Glomerular endothelial cell (primary cell): ENCODE measurements at regions not wholly inside any gene's neighbourhood (a gene's known extent, or its start where the extent isn't known, plus 50 kb on each side); places are given as distances from the start of the nearest gene placed in this dataset.
"Not testable (repeated sequence)": the region's sequence is repeated elsewhere in the genome, so short reads cannot be mapped to it uniquely, and the experiment has no call there.

Experiments
- DNase-seq: peaks from one replicate; pipeline ENCODE4 v3.0.0-alpha.2; 2011; ENCODE audit warnings: low read depth, low spot score; ENCODE audit errors: extremely low read depth

DNA sequence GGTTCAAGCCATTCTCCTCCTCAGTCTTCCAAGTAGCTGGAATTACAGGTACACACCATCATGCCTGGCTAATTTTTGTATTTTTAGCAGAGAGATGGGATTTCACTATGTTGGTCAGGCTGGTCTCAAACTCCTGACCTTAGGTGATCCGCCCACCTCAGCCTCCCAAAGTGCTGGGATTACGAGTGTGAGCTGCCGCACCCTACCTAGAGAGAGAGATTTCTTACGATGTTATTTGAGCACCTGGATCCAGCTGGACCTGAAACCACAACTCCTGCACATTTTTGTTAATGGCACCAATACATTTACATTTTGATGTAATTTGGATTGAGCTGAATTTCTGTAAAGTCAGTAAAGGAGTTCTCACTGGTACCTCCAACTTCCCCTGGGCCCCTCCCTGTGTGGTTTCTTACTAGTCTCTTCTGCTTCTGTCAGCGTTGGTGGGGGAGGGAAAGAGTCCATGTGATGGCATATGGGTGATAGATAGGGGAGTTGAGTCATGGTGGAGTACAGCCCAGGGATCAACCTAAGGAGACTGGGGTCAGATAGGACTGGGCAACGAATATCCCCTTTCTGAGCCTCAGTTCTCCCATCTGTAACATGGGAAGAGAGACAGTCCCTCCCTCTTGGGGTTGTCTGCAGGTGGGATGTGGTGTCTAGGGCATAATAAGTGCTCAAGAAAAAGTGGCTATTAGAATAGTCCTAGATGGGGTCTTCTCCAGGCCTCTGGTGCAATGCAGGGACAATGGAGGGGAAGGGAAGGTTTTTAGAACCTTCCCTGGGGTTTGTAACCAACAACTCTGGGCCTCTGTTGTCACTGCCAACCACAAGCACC is 83.3 kb upstream of the MED13L start:
- DNase-seq: no peak

DNA sequence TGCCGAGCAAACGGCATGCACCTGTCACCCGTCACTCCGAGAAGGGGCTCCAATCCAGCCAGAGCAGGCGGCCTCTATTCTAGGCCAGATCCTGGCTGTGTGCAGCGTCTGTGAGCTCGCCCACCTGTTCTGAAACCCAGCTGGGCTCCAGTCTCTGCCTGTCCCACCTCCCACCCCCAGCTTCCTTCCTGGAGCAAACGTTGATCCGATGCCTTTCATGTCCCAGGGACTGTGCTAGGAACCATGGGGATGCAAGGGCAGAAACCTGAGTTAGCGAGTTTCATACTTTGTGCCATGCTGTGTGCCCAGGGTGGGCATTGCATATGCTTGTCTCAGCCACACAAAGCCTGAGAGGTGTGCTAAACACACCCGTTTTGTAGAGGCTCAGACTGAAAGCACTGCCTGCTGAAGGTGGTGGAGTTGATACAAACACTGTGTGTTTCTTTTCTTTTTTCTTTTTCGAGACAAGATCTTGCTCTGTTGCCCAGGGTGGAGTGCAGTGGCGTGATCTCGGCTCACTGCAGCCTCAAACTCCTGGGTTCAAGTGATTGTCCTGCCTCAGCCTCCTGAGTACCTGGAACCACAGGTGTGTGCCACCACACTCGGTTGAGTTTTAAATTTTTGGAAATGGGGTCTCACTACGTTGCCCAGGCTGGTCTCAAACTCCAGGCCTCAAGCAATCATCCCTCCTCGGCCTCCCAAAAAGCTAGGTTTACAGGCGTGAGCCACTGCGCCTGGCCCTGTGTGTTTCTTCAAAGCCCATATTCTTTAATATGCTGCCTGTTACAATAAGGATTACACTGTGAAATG is 84.1 kb upstream of the MED13L start:
- DNase-seq: no peak

GRCh38 chr12:116365114-116365513 is 87.6 kb upstream of the MED13L start:
- DNase-seq: no peak

DNA sequence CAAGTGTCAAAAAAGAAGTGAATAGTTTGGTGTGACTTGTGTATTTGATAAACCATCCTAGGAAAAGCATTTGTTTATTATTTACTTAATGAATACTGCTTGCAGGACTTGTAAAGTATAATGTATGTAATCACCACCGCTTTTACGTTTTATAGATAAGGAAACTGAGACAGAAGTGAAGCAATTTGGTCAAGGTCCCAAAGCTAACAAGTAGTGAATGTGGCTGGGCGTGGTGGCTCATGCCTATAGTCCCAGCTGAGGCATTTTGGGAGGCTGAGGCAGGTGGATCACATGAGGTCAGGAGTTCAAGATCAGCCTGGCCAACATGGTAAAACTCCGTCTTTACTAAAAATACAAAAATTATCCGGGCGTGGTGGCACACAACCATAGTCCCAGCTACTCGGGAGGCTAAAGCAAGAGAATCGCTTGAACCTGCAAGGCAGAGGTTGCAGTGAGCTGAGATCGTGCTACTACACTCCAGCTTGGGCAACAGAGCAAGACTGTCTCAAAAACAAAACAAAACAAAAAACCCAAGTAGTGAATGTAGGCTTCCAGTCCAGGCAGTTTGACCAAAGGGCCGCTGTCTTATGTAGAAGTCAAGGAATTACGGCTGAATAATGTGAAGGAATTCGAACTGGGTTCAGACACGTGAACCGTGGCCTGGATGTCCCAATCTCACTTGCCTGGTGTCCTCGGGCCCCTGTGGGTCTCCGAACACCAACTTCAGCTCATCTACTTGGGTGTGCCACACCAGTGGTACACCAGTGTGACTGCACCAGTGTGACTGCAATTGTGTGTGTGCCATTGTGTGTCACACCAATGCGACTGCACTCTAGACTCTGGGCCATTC is 88.3 kb upstream of the MED13L start:
- no peak for DNase-seq

DNA sequence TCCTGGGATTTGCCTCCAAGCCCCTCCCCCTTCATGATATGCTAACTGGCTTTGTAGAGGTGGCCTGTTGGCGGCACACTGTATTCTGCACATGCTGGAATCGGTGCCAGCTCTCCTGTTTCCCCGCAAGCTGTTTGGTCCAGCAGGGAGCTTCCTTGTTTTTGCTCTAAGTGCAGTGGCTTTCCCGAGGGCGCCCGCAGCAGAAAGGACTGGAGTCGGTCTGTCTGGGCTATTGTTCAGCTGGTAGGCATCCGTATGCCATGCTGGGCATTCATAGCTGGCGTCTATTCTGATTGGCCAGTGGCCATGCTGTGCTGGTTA is 88.9 kb upstream of the MED13L start:
- no peak for DNase-seq

GRCh38 chr12:116366824-116367223 is 89.3 kb upstream of the MED13L start:
- no peak for DNase-seq

- no peak for DNase-seq
Observed at GRCh38 chr12:116368196-116369194, 91.0 kb upstream of the MED13L start.

DNA sequence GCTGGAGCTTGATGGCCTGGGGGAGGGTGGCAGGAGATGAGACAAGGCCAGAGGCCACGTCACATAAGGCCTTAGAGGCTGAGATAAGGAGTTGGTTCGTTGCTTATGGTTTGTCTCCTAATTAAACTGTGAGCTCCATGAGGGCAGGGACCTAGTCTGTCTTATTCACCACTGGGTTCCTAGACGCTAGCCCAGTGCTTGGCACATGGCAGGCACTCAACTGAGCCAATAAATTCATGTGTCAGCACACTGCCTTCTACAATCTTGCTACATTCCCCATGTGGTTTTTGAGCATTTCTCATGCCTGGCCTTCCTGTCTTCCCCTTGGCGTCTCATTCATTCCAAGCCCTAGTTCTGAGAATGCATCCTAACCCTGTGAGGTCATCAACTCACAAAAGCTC is 92.5 kb upstream of the MED13L start:
- no peak for DNase-seq

DNA sequence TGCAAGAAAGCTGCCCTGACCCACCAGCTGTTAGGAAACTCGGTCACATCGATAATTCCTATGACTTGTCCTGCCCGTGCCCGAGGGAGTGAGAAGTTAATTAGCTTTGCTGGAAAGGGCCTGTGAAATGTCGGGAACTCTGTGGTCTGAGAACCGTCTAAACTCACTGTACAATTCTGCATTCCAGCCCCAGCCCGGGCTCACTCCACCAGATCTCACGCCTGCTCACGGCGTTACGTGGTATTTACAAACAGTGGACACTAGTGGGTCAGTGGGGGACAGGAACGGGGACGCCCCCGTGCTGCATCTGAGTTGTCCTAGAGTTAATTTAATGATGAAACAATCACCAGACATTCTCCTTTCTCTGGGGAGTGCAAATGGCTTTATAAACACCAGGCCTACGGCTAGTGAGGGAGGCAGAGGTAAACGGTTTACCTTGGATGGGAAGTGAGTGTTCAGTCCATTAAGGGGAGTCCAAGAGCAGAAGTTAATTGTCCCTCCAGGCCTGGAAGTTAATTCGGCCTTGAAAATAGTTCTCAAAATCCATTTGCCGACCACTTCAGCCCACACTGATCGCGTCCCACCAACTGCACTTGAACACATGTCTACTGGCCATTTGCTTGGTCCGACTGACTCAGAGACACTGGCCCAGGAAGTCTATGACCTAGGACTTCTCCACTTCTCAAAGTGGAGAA is 93.5 kb upstream of the MED13L start:
- no peak for DNase-seq

GRCh38 chr12:116372815-116373214 is 95.3 kb upstream of the MED13L start:
- no peak for DNase-seq

DNA sequence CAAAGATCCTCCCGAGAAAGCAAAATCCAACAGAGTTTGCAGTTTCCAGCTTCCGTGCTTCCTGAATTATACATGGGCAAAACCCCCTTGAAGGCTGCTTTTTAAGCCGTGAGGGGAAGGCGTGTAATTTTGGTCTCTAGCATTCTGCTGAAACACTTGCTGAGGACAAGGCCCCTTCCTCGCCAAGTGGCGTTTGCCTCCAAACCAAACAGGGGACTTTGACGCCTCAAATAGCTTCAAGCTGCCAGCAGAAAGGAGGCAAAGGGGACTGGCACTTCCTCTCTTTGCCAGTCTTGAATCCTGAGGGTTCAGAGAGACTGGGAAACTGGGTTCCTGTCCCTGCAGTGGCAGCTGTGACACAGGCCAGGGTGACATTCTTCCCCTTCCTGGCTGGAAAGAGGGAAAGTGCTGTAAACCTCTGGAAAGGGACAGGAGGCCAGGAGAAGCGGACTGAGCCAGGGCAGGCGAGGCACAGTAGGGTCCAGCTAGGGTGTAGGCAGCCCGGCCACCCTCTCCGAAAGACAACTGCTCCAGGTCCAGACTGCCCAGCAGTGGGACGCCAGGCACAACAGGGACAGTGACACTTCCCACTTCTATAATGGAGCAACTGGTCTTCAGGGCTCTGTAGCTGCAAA is 96.2 kb upstream of the MED13L start:
- no peak for DNase-seq

GRCh38 chr12:116374207-116374606 is 96.7 kb upstream of the MED13L start:
- no peak for DNase-seq

DNA sequence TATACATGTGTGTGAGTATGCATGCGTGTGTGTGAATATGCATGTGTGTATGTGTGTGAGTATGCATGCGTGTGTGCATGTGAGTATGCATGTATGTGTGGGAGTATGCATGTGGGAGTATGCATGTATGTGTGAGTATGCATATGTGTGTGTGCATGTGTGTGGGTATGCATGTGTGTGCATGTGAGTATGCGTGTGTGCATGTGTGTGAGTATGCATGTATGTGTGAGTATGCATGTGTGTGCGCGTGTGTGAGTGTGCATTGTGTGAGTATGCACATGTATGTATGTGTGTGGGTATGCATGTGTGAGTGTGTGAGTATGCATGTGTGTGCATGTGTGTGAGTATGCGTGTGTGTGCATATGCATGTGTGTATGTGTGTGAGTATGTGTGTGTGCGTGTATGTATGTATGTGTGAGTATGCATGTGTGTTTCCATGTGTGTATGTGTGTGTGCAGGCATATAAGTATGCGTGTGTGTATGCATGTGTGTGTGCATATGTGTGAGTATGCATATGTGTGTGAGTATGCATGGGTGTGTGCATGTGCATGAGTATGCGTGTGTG is 97.9 kb upstream of the MED13L start:
- DNase-seq: no peak

DNA sequence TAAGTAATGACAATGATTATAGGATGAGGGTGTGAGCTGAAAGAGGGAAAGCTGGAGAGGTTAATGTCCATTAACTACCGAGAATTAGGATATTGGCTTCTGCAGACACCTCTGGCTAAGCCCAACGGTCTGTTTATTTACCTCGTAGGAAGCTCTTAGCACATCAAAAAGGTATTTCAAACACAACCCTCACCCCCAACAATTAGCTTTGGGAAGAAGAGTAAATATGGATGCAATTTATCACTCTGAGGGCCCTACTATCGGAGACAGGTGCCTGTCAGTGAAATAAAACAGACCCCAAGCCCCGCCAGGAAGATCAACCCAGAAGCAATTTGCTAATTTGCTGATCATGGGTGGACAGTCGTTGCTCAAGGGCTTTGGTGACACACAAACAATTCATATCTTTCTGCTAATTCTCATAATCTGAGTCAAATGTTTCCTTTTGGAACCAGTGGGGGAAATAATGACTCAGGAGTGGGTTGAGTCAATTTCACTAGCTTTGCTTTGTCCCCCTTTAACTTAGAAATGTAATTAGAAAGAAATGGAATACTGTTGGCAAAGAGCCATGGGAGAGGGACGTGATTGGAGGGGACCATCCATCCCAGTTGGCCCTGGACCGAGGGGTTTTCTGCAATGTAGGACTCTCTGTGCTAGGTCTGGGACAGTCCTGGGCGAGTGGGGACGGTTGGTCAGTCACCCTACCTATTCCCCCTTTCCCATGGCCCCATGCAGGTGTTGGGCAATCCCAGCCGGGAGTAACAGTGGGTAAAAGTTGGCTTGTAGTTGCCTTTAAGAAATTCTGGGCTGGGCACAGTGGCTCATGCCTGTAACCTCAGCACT is 99.1 kb upstream of the MED13L start:
- DNase-seq: peak; percentile 80

GRCh38 chr12:116377194-116377571 is 99.7 kb upstream of the MED13L start:
- not testable (repeated sequence) for DNase-seq

DNA sequence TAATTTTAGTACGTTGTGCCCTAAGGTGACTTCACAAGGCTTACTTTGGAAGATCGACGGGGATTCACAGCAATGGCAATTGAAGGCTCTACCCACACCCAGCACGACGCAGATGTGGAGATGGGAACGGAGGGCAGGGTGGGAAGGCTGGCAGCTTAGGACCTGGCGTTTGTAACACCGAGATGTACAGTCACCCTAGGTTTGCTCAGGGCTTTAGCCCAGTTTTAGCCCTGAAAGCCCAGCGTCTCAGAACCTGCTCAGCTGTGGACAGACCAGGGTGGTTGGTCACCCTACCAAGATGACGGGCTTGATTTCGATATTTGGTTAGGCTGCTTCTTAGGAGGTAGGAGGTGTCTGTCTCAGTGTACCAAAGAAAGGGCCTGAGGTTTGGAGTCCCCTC is 100.5 kb upstream of the MED13L start:
- no peak for DNase-seq

- no peak for DNase-seq
Observed at GRCh38 chr12:116380108-116380507, 102.6 kb upstream of the MED13L start.

DNA sequence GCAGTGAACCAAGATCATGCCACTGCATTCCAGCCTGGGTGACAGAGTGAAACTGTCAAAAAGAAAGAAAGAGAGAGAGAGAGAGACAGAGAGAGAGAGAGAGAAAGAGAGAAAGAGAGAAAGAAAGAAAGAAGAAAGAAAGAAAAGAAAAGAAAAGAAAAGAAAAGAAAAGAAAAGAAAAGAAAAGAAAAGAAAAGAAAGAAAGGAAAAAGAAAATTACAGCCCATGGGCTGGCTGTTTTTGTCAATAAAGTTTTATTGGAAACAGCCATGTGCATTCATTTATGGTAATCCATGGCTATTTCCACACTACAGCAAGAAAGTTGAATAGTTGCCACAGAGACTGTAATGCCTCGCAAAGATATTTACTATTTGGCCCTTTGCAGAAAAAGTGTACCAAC is 103.2 kb upstream of the MED13L start:
- not testable (repeated sequence) for DNase-seq
